GM12864 (cell line): ENCODE measurements at regions not wholly inside any gene's neighbourhood (a gene's known extent, or its start where the extent isn't known, plus 50 kb on each side); places are given as distances from the start of the nearest gene placed in this dataset.

Experiments
- DNase-seq: peaks from one replicate; pipeline ENCODE4 v3.0.0-alpha.2; 2011; ENCODE audit warnings: low read depth
- H3K4me3 ChIP-seq: 2 replicates; pipeline ENCODE4 v1.5.1; 2011; ENCODE audit warnings: mild to moderate bottlenecking, low read depth, low read length, control low read depth
- TF ChIP-seq, protein P1 (sequence below): IDR thresholded peaks from 2 replicates; pipeline ENCODE4 v1.5.1; 2011; ENCODE audit warnings: low read depth, mild to moderate bottlenecking, moderate library complexity, low read length, control low read depth, inconsistent platforms; ENCODE audit errors: missing control alignments

GRCh38 chr5:119852140-119852539 lies 222.8 kb downstream of the FAM170A start:
- no peak for DNase-seq
- TF ChIP-seq, protein P1, sequence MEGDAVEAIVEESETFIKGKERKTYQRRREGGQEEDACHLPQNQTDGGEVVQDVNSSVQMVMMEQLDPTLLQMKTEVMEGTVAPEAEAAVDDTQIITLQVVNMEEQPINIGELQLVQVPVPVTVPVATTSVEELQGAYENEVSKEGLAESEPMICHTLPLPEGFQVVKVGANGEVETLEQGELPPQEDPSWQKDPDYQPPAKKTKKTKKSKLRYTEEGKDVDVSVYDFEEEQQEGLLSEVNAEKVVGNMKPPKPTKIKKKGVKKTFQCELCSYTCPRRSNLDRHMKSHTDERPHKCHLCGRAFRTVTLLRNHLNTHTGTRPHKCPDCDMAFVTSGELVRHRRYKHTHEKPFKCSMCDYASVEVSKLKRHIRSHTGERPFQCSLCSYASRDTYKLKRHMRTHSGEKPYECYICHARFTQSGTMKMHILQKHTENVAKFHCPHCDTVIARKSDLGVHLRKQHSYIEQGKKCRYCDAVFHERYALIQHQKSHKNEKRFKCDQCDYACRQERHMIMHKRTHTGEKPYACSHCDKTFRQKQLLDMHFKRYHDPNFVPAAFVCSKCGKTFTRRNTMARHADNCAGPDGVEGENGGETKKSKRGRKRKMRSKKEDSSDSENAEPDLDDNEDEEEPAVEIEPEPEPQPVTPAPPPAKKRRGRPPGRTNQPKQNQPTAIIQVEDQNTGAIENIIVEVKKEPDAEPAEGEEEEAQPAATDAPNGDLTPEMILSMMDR: no peak
- H3K4me3 ChIP-seq: no peak overlapping the region

DNA sequence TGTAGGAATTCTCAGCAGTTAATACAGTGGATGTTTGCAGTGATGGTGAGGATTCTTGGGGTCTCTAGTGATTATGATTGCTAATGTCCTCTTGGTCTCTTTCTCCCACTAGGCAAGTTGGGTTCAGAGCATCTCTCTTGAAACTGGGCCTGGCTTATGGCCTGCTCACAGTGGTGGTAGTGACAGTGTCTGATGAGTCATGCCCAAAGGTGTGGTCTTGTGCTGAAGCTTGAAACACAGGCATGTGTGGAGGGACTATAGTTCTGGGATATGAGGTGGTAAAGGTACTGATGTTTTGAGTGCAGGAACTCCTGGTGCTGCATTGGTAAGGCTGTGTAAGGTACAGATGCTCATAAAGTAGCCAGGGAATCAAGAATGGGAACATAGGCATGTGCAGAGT lies 231.1 kb downstream of the FAM170A start:
- no peak for DNase-seq
- TF ChIP-seq, protein P1: no peak
- H3K4me3 ChIP-seq: no peak overlapping the region

GRCh38 chr5:119862619-119863018 lies 233.3 kb downstream of the FAM170A start:
- TF ChIP-seq, protein P1: no peak
- DNase-seq: no peak

DNA sequence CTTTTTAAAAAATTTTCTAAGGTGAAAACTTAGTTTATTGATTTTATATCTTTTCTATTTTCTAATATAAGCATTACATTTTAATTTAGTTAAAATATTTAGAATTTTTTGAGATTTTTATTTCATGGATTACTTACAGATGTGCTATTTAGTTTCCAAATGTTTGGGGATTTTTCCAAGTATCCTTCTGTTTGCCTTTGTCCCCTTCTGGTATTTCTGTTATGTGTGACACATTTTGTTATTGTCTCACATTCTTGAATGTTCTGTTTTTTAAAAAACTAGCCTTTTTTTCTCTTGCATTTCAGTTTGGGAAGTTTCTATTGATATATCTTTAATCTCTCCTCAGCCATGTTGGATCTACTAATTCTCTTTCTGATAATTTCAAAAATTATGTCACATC lies 234.9 kb downstream of the FAM170A start:
- DNase-seq: no peak
- TF ChIP-seq, protein P1: no peak

More at GRCh38 chr5:119862619-119863018, 233.3 kb downstream of the FAM170A start:
- H3K4me3 ChIP-seq: no peak overlapping the region

DNA sequence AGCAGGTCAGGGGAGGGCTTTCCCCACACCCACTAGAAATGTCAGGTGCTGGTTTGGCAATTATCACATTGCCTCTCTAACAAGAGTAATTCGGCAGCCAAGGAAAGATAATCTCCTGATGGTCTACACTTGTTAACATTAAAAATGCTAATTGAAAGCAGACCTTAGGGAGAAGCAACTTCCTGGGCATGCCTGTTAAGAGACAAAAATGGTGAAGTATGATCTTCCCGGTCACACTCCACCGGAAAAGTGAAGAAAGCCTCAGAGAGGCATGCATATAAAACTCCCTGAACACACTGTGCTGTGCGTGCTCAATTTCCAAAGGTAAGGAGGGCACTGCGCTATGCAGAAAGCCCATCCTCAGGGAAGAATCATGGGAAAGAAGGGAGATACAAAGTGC lies 244.3 kb downstream of the FAM170A start:
- DNase-seq: no peak
- TF ChIP-seq, protein P1: no peak
- H3K4me3 ChIP-seq: no peak overlapping the region

More for the DNA sequence above, 234.9 kb downstream of the FAM170A start:
- H3K4me3 ChIP-seq: no peak overlapping the region

DNA sequence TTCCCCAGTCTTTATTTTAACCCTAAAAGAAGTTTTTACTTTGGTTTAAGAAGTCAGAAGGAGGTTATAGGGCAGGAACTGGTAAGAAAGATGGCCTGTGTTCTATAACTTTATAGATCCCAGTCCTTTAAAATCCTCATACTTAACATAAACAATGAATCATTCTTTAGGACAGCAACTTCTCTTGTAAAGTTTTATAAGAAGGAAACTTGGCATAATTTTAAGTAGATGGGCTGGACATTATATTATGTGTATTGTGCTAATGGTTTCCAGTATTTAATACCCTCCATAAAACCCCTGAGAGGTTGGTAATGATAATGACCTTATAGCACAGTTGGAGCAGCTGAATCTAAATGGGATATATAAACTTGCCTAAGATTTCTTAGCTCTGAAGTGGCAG lies 247.2 kb downstream of the FAM170A start:
- DNase-seq: no peak
- H3K4me3 ChIP-seq: no peak overlapping the region
- TF ChIP-seq, protein P1: no peak

GRCh38 chr5:119878712-119879111 lies 249.4 kb downstream of the FAM170A start:
- no peak for DNase-seq
- H3K4me3 ChIP-seq: no peak overlapping the region
- TF ChIP-seq, protein P1: no peak
